ENCODE measurements at regions not wholly inside any gene's neighbourhood (a gene's known extent, or its start where the extent isn't known, plus 50 kb on each side); places are given as distances from the start of the nearest gene placed in this dataset.
"Not testable (repeated sequence)": the region's sequence is repeated elsewhere in the genome, so short reads cannot be mapped to it uniquely, and the experiment has no call there.

DNA sequence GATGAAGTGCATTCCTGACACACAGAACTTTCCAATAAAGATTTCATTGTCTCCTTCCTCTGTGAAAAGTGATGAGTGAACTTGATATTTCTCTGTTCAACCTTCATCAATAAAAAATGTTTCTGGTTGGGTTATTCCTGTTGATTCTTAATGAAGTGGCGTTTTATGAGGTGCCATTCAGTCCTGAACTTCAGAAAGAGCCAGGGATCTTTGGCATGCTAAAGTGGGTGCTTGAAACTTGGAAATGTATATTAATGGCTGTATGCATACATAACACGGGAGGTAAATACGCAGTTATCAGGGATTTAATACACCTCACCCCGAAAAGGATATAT, 151.6 kb downstream of the ACTR3B start:
- TF ChIP-seq, protein P1, sequence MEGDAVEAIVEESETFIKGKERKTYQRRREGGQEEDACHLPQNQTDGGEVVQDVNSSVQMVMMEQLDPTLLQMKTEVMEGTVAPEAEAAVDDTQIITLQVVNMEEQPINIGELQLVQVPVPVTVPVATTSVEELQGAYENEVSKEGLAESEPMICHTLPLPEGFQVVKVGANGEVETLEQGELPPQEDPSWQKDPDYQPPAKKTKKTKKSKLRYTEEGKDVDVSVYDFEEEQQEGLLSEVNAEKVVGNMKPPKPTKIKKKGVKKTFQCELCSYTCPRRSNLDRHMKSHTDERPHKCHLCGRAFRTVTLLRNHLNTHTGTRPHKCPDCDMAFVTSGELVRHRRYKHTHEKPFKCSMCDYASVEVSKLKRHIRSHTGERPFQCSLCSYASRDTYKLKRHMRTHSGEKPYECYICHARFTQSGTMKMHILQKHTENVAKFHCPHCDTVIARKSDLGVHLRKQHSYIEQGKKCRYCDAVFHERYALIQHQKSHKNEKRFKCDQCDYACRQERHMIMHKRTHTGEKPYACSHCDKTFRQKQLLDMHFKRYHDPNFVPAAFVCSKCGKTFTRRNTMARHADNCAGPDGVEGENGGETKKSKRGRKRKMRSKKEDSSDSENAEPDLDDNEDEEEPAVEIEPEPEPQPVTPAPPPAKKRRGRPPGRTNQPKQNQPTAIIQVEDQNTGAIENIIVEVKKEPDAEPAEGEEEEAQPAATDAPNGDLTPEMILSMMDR (IDR thresholded peaks at IDR 0.05; ENCODE audit: insufficient read depth, low read depth, low read length): no peak
- no peaks in the 10 kb centered on the region for H3K27me3 ChIP-seq (ENCODE audit: control insufficient read depth, insufficient read depth, low read length)
- POLR2A ChIA-PET: no interaction called here
- CTCF ChIA-PET: no interaction called here
- DNase-seq (ENCODE audit: low read depth): no peak
- H3K36me3 ChIP-seq (ENCODE audit: control insufficient read depth, insufficient read depth, low read length): no peaks in the 10 kb centered on the region
- H3K4me3 ChIP-seq (ENCODE audit: low read depth, low read length): no peak overlapping the region

DNA sequence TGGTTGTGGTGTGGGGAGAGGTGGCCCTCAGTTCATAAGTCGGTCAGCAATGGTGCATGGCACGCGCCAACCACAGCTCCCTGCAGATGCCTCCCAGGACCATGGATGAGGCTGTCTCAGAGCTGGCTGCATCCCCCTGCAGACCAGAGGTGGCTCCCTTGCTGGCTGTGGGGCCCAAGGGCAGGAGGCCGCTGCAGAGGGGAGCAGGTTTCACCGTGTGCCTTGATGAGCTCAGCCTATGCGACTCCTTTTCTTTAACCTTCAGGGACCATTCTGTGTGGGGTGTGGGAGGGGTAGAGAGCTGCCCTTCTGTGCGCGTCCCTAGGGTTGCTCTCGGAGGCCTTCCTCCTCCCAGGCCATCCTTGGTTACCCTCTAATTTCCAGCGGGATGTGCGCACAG, 152.4 kb downstream of the ACTR3B start:
- TF ChIP-seq, protein P1 (IDR thresholded peaks at IDR 0.05; ENCODE audit: insufficient read depth, low read depth, low read length): no peak
- no peaks in the 10 kb centered on the region for H3K27me3 ChIP-seq (ENCODE audit: control insufficient read depth, insufficient read depth, low read length)
- no peak overlapping the region for H3K4me3 ChIP-seq (ENCODE audit: low read depth, low read length)
- ChIA-PET POLR2A (no interaction called here), CTCF (no interaction called here)
- H3K36me3 ChIP-seq (ENCODE audit: control insufficient read depth, insufficient read depth, low read length): no peaks in the 10 kb centered on the region
- DNase-seq (ENCODE audit: low read depth): no peak

DNA sequence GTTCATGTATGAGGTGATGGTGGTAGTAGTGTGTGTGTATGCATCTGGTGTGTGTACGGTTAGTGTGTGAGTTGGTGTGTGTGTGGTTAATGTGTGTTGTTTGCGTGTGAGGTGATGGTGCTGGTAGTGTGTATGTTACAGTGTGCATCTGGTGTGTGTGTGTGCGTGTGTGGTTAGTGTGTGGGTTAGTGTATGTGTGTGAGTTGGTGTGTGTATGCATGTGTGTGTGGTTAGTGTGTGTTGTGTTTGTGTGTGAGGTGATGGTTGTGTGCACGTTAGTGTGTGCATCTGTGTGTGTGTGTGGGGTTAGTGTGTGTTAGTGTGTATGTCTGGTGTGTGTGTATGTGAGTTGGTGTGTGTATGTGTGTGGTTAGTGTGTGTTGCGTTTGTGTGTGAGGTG, 153.0 kb downstream of the ACTR3B start:
- no peak for DNase-seq (ENCODE audit: low read depth)
- TF ChIP-seq, protein P1 (IDR thresholded peaks at IDR 0.05; ENCODE audit: insufficient read depth, low read depth, low read length): no peak
- no peak overlapping the region for H3K4me3 ChIP-seq (ENCODE audit: low read depth, low read length)
- H3K36me3 ChIP-seq (ENCODE audit: control insufficient read depth, insufficient read depth, low read length): no peaks in the 10 kb centered on the region
- H3K27me3 ChIP-seq (ENCODE audit: control insufficient read depth, insufficient read depth, low read length): no peaks in the 10 kb centered on the region
- CTCF ChIA-PET: interaction anchor here (0.5 kb wide), 1 partner anchor 300 kb away, joined by 3 read pairs; no protein-coding TSS in a partner anchor
- POLR2A ChIA-PET: no interaction called here

DNA sequence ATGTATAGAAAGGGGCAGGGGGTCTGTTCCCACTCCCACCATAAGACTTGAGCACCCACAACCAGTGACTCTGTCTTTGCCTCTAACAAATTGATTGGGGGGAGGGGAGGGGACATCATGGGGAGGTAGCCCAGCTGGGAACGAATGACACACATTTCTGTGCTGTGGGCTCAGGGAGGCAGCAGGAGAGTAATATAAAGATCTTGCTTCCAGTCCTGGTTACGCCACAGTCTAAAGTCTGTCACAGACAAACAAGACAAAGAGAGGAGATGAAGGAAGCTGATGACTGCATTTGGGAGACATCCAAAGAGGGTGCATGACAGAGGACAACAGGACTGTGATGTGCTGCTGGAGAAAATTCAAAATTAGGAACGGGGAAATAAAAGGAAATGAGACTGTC, 153.9 kb downstream of the ACTR3B start:
- H3K36me3 ChIP-seq (ENCODE audit: control insufficient read depth, insufficient read depth, low read length): no peaks in the 10 kb centered on the region
- ChIA-PET POLR2A (no interaction called here), CTCF (no interaction called here)
- no peak overlapping the region for H3K4me3 ChIP-seq (ENCODE audit: low read depth, low read length)
- H3K27me3 ChIP-seq (ENCODE audit: control insufficient read depth, insufficient read depth, low read length): no peaks in the 10 kb centered on the region
- no peak for DNase-seq (ENCODE audit: low read depth)
- TF ChIP-seq, protein P1 (IDR thresholded peaks at IDR 0.05; ENCODE audit: insufficient read depth, low read depth, low read length): no peak

DNA sequence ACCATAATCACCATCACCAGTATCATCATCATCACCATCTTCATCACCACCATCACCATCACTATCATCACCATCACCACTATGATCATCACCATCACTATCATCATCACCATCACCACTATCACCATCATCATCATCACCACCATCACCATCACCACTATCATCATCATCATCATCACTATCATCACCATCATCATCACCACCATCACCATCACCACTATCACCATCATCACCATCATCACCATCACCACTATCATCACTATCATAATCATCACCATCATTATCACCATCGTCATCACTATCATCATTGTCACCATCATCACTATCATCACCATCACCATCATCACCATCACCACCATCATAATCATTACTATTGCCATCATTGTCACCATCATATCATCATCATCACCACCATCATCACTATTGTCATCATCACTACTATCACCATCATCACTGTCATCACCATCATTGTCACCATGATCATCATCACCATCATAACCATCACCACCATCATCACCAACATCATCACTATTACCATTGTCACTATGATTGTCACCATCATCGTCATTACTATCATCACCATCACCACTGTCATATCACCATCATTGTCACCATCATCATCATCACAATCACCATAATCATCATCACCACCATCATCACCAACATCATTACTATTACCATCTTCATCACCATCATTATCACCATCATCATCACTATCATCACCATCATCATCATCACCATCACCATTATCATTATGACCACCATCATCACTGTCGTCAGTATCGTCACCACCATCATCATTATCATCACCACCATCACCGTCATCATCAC, 154.7 kb downstream of the ACTR3B start:
- TF ChIP-seq, protein P1 (IDR thresholded peaks at IDR 0.05; ENCODE audit: insufficient read depth, low read depth, low read length): no peak
- ChIA-PET POLR2A (no interaction called here), CTCF (no interaction called here)
- DNase-seq (ENCODE audit: low read depth): no peak
- Histone ChIP-seq H3K27me3 (ENCODE audit: control insufficient read depth, insufficient read depth, low read length) (no peaks in the 10 kb centered on the region), H3K4me3 (ENCODE audit: low read depth, low read length) (no peak overlapping the region), H3K36me3 (ENCODE audit: control insufficient read depth, insufficient read depth, low read length) (no peaks in the 10 kb centered on the region)

DNA sequence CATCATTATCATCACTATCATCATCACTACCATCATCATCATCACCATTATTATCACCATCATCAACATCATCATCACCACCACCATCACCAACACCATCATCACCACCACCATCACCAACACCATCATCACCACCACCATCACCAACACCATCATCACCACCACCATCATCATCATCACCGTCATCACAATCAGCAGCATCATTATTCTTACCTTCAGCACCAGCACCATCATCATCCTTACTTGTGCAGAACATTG, 155.2 kb downstream of the ACTR3B start:
- H3K36me3 ChIP-seq (ENCODE audit: control insufficient read depth, insufficient read depth, low read length); H3K27me3 ChIP-seq (ENCODE audit: control insufficient read depth, insufficient read depth, low read length); DNase-seq (ENCODE audit: low read depth); CTCF ChIA-PET; H3K4me3 ChIP-seq (ENCODE audit: low read depth, low read length); POLR2A ChIA-PET: not testable (repeated sequence)

All from BJ (cell line).